ENCODE measurements at regions not wholly inside any gene's neighbourhood (a gene's known extent, or its start where the extent isn't known, plus 50 kb on each side); places are given as distances from the start of the nearest gene placed in this dataset.
A peak's percentile ranks its signal among the peaks of the same experiment; 100 is the strongest.

DNA sequence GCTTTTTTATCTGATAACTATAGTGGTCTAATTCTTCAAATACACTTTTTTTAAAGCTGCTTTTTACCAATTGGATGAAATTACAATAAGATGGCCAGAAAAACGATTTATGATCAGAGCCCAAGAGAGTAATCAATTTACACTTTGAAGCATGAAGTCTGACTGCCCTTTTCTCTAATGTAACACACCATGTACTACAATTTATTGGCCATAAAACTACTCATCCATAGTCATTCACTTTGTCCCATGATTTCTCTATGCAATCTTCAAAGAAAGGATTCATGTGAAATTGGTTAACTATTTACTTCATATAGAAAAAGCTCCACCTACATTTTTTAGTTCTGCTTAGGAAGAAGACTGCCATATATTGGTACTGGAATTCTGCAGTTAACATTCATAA is 73.6 kb upstream of the CAST start:
- no peak for DNase-seq

DNA sequence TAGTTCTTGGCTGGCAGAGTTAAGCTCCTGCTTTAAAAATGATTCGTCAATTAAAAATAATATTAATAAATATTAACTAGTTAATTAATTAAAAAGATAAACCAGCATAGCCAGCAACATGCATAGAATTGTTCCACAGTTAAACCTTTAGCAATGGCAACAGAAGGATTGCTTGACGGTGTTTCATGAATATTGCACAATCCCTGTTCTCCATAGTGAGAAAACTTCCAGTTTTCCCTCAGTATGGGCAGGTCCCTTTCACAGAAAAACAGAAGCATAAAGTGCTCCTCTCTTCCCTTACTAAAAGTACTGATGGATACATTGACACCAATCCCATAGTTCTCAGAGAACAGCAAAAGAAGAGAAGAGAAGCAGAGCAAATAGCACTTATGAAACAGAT is 71.4 kb upstream of the CAST start:
- no peak for DNase-seq

DNA sequence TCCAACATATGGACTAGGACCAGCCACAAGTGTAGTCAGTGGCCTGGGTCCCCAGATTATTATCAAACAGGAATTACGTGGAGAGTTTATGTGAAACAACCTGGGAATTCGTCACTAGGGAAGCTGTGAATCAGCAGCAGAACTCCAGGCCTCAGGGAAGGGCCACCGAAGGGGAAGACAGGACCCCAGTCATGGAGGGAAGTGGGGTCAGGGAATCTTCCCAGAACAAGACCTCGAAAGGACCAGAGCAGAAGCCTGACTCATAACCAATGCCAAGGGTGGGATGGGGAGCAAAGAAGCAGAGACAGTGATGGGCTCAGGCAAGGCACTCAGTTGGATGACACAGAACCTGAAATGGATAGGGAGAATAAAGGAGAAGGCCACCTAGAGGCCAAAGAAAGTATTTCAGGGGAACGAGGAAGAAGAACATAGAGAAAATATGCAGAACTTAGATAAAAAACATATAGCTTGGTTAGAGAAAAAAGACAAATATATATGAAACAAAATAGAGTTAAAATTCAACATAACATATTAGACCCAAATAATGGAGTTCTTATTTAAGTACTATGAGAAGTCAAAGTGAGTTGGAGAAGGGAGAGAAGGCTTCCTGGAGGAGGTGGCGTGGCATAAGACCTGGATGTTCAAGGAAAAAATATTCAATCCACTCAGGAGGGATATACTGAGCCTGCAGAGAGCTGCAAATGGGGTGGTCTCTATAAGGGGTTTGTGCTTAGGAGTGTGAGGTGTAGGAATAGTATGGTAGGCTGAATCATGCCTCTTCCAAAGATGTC is 66.7 kb upstream of the CAST start:
- DNase-seq = no peak

DNA sequence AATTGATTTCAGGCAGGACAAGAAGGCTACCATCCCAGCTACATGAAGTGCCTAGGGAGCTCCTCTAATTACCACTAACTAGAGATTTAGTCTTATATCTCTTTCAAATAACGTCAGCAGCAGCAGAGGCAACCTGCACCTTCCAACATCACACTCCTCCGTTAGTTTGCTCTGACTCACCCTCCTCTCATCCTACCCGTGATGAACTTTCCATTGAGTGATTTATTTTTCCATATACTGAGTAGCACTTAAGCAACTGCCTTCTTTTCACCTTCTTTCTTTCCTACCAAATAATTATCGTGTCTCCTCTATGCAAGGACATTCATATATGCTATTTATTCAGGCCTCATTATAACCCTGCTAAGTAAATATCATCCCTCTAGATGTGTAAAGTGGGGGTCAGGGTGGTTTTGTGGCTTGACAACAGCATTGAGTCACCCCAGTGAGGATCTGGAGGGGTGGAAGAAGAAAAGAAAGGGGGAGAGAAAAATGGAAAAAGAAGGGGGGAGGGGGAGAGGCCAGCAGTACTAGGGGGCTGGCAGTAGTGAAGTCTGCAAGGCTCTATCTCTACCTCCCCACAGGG is 64.6 kb upstream of the CAST start:
- DNase-seq = no peak

DNA sequence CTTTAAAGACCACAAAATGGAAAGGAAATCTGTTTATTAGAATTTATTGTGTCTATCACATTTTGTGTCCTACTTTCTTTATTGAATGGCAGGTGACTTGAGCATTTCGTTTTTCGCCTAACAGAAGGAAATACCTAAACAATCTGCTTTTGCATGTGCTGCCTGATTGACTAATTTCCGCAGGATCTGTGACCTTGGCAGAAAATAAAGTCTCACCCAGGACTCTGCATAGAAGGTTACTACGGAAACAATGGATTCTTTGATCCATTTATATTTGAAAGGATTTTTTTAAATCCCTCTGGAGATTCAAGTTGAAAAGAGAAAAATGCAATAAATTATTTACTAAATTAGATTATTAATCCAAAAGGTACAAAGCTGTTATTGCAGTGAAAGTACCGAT is 61.0 kb upstream of the CAST start:
- no peak for DNase-seq

DNA sequence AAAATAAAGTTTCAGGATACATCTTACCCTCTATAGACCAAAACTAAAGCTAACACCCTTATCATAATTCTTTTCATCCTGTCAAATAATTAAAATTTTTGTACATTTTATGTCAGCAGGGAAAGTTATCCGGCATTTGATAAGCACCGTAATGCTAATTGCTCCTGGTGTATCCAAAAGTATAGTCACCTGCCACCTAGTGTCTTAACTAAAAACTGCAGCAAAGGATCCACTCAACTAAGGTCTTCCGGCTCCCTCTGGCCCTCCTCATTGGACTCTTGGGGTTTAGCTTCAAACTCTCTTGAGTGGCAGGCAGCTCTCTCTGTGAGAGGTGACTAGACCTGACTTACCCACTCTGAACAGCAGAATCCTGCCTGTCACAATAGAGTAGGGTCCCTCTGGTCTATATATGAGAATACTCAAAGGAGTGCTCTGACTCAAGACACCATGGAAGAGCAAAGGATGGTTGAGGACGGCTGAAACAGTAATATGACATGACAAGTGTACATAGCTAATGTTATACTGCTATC is 60.4 kb upstream of the CAST start:
- DNase-seq = peak; percentile 47 to 72 (median 57)

DNA sequence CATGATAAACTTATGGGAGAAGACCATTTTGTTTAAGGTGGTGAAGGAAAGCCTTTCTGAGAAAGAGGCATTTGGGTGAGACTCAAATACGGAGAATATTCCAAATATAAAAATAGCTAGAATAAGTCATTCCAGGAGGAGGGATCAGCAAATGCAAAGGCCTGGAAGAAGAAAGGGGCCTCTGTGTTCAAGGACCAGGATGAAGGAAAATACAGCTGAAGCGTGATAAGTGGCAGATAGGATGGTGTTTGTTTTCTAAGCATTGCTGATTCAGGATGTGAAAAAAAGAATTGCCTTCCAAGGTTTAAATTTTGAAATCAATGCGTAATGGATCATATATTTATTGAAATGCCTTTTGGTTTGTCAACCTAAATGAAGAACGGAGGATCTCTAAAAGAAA is 59.4 kb upstream of the CAST start:
- DNase-seq = no peak

DNA sequence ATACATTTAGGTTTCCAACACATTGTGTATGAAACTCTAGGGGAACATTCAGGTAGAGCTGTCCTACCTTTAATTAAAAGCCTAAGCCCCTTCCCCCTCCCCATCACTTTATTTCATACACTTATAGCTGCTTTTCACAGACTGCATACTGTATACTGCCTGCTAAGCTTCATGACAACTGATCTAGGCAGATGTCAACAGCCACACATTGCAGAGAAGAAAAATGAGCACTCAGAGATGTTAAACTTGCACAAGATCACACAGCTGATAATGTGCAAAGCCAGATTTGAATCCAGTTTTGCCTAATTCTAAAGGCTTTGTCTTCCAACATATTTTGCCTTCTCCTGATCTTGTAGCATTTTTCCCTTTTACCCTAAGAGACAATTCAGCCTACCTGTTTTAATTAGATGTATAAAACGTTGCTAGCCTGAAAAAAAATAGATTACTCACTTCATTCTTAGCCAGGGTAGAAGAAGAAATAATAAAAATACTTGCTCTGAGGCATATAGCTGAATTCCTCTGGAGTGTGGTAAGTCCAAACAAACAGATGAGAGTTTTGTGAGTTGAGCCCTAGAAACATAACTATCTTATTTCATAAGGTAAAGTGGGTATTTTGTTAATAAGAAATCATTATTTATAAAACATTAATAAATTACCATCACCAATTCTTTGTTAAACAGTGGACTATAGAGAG is 56.9 kb upstream of the CAST start:
- DNase-seq = no peak

DNA sequence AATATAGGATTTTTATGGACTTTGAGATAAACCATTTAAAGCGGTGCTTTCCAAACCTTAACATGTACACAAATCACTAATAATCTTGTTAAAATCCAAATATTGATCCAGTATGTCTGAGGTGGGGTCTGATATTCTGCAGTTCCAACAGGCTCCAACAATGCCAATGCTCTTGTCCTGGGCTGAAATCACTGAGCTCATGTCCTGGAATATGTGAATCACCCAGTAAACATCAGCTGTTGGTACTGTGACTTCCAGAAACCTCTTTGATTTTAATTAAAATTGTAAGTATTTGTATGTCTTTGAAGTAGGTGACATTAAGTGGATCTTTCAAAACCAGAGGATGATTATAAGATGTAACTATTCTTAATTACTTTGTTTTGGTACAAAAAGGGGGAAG is 52.8 kb upstream of the CAST start:
- no peak for DNase-seq

DNA sequence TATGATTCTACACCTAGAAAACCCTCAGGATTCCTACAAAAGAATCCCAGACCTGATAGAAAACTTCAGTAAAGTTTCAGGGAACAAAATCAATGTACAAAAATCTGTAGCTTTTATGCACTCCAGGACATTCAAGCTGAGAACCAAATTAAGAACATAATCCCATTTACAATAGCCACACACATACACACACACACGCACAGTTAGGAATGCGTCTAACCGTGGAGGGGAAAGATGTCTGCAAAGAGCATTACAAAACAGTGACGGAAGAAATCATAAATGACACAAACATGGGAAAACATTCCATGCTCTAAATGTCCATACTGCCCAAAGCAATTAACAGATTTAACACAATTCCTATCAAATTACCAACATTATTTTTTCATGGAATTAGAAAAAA is 51.4 kb upstream of the CAST start:
- DNase-seq = no peak

DNA sequence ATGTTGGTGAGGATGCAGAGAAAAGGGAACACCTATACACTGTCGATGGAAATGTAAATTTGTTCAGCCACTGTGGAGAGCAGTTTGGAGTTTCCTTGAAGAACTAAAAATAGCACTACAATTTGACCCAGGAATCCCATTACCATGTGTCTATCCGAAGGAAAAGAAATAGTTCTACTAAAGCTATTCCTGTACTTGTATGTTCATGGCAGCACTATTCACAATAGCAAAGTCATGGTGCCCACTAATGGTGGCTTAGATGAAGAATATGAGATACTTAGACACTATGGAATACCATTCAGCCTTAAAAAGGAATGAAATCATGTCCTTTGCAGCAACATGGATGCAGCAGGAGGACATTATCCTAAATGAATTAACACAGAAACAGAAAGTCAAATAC is 50.2 kb upstream of the CAST start:
- DNase-seq = no peak
